ENCODE measurements at regions not wholly inside any gene's neighbourhood (a gene's known extent, or its start where the extent isn't known, plus 50 kb on each side); places are given as distances from the start of the nearest gene placed in this dataset.

DNA sequence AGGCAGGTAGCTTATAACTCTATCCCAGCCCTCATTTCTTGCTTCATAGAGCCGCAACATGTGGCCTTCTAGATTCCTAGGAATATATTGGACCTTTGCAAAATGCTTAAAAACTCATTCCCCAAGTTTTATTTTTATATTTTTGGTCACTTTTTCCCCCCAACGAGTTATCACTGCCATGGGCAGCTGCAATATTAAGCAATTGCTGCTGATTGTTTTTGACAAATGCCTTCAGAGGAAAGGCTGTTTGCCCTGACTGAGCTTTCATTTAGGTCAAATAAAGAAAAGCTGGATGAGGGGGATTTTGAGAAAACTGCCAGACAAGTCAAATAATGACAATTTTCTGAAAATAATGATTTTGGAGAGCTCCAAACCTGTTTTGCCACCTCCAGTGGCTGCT is 976.9 kb upstream of the MBL2 start:
- TF ChIP-seq, protein P1, sequence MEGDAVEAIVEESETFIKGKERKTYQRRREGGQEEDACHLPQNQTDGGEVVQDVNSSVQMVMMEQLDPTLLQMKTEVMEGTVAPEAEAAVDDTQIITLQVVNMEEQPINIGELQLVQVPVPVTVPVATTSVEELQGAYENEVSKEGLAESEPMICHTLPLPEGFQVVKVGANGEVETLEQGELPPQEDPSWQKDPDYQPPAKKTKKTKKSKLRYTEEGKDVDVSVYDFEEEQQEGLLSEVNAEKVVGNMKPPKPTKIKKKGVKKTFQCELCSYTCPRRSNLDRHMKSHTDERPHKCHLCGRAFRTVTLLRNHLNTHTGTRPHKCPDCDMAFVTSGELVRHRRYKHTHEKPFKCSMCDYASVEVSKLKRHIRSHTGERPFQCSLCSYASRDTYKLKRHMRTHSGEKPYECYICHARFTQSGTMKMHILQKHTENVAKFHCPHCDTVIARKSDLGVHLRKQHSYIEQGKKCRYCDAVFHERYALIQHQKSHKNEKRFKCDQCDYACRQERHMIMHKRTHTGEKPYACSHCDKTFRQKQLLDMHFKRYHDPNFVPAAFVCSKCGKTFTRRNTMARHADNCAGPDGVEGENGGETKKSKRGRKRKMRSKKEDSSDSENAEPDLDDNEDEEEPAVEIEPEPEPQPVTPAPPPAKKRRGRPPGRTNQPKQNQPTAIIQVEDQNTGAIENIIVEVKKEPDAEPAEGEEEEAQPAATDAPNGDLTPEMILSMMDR (IDR thresholded peaks at IDR 0.05) = no peak
- no peak for TF ChIP-seq ZFX (IDR thresholded peaks at IDR 0.05; ENCODE audit: borderline replicate concordance)
- H3K27ac ChIP-seq = no peak overlapping the region

DNA sequence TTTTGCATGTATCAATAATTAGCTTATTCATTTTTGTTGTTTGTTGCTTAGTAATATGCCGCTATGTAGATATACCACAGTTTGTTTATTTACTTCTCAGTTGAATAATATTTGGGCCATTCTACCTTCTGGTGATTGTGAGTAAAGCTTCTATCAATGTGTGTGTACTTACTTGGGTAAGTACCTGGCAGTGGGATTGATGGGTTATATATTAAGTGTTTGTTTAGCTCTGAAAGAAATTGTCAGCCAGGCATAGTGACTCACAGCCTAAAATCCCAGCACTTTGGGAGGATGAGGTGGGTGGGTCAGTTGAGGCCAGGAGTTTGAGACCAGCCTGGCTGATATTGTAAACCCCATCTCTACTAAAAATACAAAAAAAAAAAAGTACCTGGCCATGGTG is 975.7 kb upstream of the MBL2 start:
- no peak for TF ChIP-seq ZFX (IDR thresholded peaks at IDR 0.05; ENCODE audit: borderline replicate concordance)
- TF ChIP-seq, protein P1 (IDR thresholded peaks at IDR 0.05) = no peak
- no peak overlapping the region for H3K27ac ChIP-seq

DNA sequence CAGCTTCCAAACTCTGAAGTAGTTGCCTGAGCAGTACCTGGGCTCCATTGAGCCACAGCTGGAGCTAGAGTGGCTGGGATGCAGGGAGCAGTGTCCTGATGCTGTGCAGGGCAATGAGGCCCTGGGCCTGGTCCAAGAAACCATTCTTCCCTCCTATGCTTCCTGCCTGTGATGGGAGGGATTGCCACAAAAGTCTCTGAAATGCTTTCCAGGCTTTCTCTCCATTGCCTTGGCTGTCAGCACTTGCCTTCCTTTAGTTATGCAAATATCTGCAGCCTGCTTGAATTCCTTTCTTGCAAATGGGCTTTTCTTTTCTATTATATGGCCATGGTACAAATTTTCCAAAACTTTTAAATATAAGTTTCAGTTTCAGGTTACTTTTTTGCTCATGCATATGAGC is 972.2 kb upstream of the MBL2 start:
- H3K27ac ChIP-seq = no peak overlapping the region
- TF ChIP-seq, protein P1 (IDR thresholded peaks at IDR 0.05) = no peak
- no peak for TF ChIP-seq ZFX (IDR thresholded peaks at IDR 0.05; ENCODE audit: borderline replicate concordance)

DNA sequence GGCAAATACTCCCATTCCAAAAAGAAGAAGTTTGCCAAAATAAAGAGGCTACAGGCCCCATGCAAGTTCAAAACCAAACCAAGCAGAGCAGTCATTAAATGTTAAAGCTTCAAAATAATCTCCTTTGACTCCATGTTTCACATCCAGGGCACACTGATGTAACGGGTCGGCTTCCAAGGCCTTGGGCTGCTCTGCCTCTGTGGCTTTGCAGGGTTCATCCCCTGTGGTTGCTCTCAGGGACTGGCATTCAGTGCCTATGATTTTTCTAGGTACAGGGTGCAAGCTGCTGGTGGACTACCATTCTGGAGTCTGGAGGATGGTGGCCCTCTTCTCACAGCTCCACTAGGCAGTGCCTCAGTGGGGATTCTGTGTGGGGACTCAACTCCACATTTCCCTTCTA is 971.6 kb upstream of the MBL2 start:
- TF ChIP-seq, protein P1 (IDR thresholded peaks at IDR 0.05) = no peak
- TF ChIP-seq ZFX (IDR thresholded peaks at IDR 0.05; ENCODE audit: borderline replicate concordance) = no peak
- H3K27ac ChIP-seq = no peak overlapping the region

DNA sequence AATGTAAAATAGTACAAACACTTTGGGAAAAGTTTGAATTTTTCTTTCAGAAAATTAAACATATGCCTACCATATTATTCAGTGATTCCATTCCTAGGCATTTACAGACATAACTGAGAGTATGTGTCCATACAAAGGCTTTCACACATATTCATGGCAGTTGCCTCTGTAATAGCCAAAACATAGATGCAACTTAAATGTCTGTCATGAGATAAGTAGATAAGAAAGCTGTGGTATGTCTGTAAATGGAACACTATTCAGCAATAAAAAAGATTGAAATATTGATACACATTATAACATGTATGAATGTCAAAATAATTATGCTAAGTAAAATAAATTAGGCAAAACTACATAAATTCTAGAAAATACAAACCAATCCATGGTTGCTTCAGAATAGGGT is 964.5 kb upstream of the MBL2 start:
- H3K27ac ChIP-seq = no peak overlapping the region
- TF ChIP-seq ZFX (IDR thresholded peaks at IDR 0.05; ENCODE audit: borderline replicate concordance) = no peak
- TF ChIP-seq, protein P1 (IDR thresholded peaks at IDR 0.05) = no peak

DNA sequence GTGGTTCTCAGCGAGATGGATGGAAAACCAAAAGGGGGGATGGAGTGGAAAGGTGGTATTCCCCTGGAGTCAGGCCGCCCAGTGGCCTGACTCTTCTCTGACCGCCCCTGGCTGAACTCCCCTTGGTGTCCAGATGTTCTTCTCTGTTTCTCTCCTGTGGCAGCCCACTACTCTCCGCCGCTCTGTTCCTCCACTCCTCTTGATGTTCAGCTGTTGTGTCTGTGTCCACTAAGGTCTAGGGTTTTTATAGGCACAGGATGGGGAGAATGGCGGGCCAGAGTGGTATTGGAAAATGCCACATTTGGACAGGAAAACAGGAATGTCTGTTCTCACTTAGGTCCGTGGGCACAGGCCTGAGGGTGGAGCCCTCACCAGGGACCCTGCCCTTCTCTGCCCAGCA is 954.3 kb upstream of the MBL2 start:
- TF ChIP-seq, protein P1 (IDR thresholded peaks at IDR 0.05) = no peak
- TF ChIP-seq ZFX (IDR thresholded peaks at IDR 0.05; ENCODE audit: borderline replicate concordance) = no peak
- no peak overlapping the region for H3K27ac ChIP-seq

DNA sequence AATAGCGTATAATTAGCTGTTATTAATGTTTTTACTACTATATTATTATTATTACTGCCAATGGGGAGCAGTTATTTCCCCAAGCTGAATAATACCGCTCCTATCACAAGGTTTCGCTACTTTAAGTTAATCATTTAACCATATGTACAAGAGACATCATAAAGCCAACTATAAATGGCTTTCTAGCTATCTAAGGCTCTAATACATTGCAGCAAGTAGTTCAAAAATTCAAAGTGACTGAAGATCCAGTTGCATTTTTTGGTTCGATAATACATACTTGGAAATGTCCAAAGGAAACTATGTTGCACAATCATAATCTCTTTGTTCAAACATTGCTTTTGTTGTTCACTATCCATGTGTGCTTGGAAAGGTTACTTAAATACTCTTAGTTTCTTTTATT is 952.0 kb upstream of the MBL2 start:
- no peak overlapping the region for H3K27ac ChIP-seq
- TF ChIP-seq ZFX (IDR thresholded peaks at IDR 0.05; ENCODE audit: borderline replicate concordance) = no peak
- TF ChIP-seq, protein P1 (IDR thresholded peaks at IDR 0.05) = no peak

Measured in 22Rv1 (cell line).